ENCODE measurements at regions not wholly inside any gene's neighbourhood (a gene's known extent, or its start where the extent isn't known, plus 50 kb on each side); places are given as distances from the start of the nearest gene placed in this dataset.

DNA sequence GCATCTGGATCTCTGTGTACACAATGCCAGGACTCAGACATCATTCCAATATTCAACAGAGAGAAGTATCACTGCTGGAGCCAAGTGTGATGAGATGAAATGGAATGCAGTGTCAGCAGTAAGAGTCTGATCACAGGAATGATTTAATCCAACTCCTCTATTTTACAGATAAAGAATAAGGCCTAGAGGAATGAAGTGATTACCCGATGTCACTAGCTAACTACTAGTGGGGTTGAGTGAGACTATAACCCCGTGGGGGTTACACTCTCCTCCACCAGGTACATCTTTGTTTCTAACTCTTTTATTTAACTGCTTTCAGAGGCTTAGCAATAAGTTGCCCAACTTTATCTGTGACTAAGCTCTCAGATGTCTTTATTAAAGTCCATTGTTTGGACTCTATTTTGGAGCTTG is 94.2 kb upstream of the FAT3 start:
- no peaks in the 10 kb centered on the region for H3K4me1 ChIP-seq (ENCODE audit: control insufficient read depth in 2 of 2, insufficient read depth in 2 of 2, low read length in 2 of 2)
- no CpG with 5 or more reads among the region's 2 CpGs for WGBS (ENCODE audit: insufficient coverage)
- Mint-ChIP-seq H3K4me3 (no peak overlapping the region), H3K4me1 (no peaks in the 10 kb centered on the region), H3K27ac (no peak overlapping the region), H3K9me3 (ENCODE audit: insufficient read depth) (peaks cover 2% of the 10 kb centered on the region), H3K27me3 (no peaks in the 10 kb centered on the region)
- no peaks in the 10 kb centered on the region for H3K9me3 ChIP-seq (ENCODE audit: control extremely low read depth in 1 of 3, control insufficient read depth in 2 of 3, insufficient read depth in 1 of 3, low read length in 2 of 3)
- H2AFZ ChIP-seq (ENCODE audit: insufficient read depth, low read depth, low read length, poor library complexity, severe bottlenecking): no peak overlapping the region
- no peaks in the 10 kb centered on the region for H3K36me3 ChIP-seq (replicated peaks in 1 of 2; ENCODE audit: control extremely low read depth in 1 of 2, control insufficient read depth in 1 of 2, extremely low read depth in 1 of 2, insufficient read depth in 2 of 2, low read length in 1 of 2)
- no peak overlapping the region for H3K4me3 ChIP-seq (ENCODE audit: control extremely low read depth in 1 of 5, extremely low read depth in 1 of 5, insufficient read depth in 1 of 5, low read depth in 2 of 5, low read length in 4 of 5)
- H3K27me3 ChIP-seq (replicated peaks in 1 of 4; ENCODE audit: control extremely low read depth in 1 of 4, control insufficient read depth in 3 of 4, insufficient read depth in 4 of 4, low read length in 3 of 4): no peaks in the 10 kb centered on the region
- no peaks in the 10 kb centered on the region for H4K20me1 ChIP-seq (ENCODE audit: control insufficient read depth, insufficient read depth, low read length, poor library complexity, severe bottlenecking)
- ChIA-PET CTCF (no interaction called here), POLR2A (no interaction called here)
- no peaks in the 10 kb centered on the region for H3K79me2 ChIP-seq (ENCODE audit: control insufficient read depth, insufficient read depth, low read length)
- no peak overlapping the region for H3K27ac ChIP-seq (ENCODE audit: low read length in 2 of 2)
- H3K4me2 ChIP-seq (replicated peaks; ENCODE audit: low read depth, low read length, poor library complexity, severe bottlenecking): no peak overlapping the region
- intact Hi-C loops (cut with micrococcal nuclease): no loop called here
- no peak for TF ChIP-seq EZH2 (IDR thresholded peaks at IDR 0.05; ENCODE audit: borderline replicate concordance, insufficient read depth, low read depth, low read length, poor library complexity, severe bottlenecking)
- TF ChIP-seq, protein P1, sequence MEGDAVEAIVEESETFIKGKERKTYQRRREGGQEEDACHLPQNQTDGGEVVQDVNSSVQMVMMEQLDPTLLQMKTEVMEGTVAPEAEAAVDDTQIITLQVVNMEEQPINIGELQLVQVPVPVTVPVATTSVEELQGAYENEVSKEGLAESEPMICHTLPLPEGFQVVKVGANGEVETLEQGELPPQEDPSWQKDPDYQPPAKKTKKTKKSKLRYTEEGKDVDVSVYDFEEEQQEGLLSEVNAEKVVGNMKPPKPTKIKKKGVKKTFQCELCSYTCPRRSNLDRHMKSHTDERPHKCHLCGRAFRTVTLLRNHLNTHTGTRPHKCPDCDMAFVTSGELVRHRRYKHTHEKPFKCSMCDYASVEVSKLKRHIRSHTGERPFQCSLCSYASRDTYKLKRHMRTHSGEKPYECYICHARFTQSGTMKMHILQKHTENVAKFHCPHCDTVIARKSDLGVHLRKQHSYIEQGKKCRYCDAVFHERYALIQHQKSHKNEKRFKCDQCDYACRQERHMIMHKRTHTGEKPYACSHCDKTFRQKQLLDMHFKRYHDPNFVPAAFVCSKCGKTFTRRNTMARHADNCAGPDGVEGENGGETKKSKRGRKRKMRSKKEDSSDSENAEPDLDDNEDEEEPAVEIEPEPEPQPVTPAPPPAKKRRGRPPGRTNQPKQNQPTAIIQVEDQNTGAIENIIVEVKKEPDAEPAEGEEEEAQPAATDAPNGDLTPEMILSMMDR (IDR thresholded peaks at IDR 0.05): no peak
- DNase-seq (no peak), ATAC-seq (ENCODE audit: low read depth) (no peak)
- no peak overlapping the region for H3K9ac ChIP-seq (ENCODE audit: low read length)

DNA sequence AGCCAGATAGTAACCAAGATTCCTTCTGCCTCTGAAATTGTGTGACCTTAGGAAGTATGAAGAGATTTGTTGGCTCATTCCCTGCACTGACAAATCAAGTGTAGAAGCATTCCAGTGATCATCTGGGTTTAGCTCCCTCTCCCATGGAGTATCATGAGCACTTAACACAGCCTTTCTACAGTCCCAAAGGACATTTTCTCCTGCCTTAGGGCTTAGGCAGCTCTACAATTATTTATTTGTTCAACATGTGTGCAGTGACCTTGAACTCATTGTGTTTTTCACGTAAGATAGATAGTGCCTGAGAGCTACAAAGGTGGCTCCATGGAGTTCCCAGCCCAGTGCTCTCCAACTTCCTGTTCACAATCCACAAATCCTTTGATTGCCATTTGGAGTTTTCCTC is 94.8 kb upstream of the FAT3 start:
- TF ChIP-seq EZH2 (IDR thresholded peaks at IDR 0.05; ENCODE audit: borderline replicate concordance, insufficient read depth, low read depth, low read length, poor library complexity, severe bottlenecking): no peak
- TF ChIP-seq, protein P1 (IDR thresholded peaks at IDR 0.05): no peak

More for the DNA sequence above, 94.8 kb upstream of the FAT3 start:
- intact Hi-C loops (cut with micrococcal nuclease): no loop called here
- no peaks in the 10 kb centered on the region for H3K79me2 ChIP-seq (ENCODE audit: control insufficient read depth, insufficient read depth, low read length)
- ChIA-PET CTCF (no interaction called here), POLR2A (no interaction called here)
- H3K4me1 ChIP-seq (ENCODE audit: control insufficient read depth in 2 of 2, insufficient read depth in 2 of 2, low read length in 2 of 2): no peaks in the 10 kb centered on the region
- no peak overlapping the region for H3K4me2 ChIP-seq (replicated peaks; ENCODE audit: low read depth, low read length, poor library complexity, severe bottlenecking)
- no peaks in the 10 kb centered on the region for H3K27me3 ChIP-seq (replicated peaks in 1 of 4; ENCODE audit: control extremely low read depth in 1 of 4, control insufficient read depth in 3 of 4, insufficient read depth in 4 of 4, low read length in 3 of 4)
- no peak overlapping the region for H3K27ac ChIP-seq (ENCODE audit: low read length in 2 of 2)
- Mint-ChIP-seq H3K9me3 (ENCODE audit: insufficient read depth) (peaks cover 2% of the 10 kb centered on the region), H3K4me3 (no peak overlapping the region), H3K4me1 (no peaks in the 10 kb centered on the region), H3K27ac (no peak overlapping the region), H3K27me3 (no peaks in the 10 kb centered on the region)
- no peak overlapping the region for H2AFZ ChIP-seq (ENCODE audit: insufficient read depth, low read depth, low read length, poor library complexity, severe bottlenecking)
- H3K9ac ChIP-seq (ENCODE audit: low read length): no peak overlapping the region
- H3K4me3 ChIP-seq (ENCODE audit: control extremely low read depth in 1 of 5, extremely low read depth in 1 of 5, insufficient read depth in 1 of 5, low read depth in 2 of 5, low read length in 4 of 5): no peak overlapping the region
- no peaks in the 10 kb centered on the region for H3K36me3 ChIP-seq (replicated peaks in 1 of 2; ENCODE audit: control extremely low read depth in 1 of 2, control insufficient read depth in 1 of 2, extremely low read depth in 1 of 2, insufficient read depth in 2 of 2, low read length in 1 of 2)
- no peaks in the 10 kb centered on the region for H3K9me3 ChIP-seq (ENCODE audit: control extremely low read depth in 1 of 3, control insufficient read depth in 2 of 3, insufficient read depth in 1 of 3, low read length in 2 of 3)
- WGBS (ENCODE audit: insufficient coverage): no CpG with 5 or more reads among the region's 1 CpG
- DNase-seq: no peak
- no peaks in the 10 kb centered on the region for H4K20me1 ChIP-seq (ENCODE audit: control insufficient read depth, insufficient read depth, low read length, poor library complexity, severe bottlenecking)
- ATAC-seq (ENCODE audit: low read depth): no peak
